ENCODE measurements at regions not wholly inside any gene's neighbourhood (a gene's known extent, or its start where the extent isn't known, plus 50 kb on each side); places are given as distances from the start of the nearest gene placed in this dataset.

- no peak for TF ChIP-seq CTCF (IDR thresholded peaks at IDR 0.05; ENCODE audit: unreplicated experiment)
- DNase-seq (ENCODE audit: low spot score, unreplicated experiment): no peak
- H3K27me3 Mint-ChIP-seq: no peaks in the 10 kb centered on the region
- H3K27ac Mint-ChIP-seq: peak overlapping the region; percentile 100
- H3K4me3 Mint-ChIP-seq (ENCODE audit: low read depth): peak overlapping the region; percentile 98
- H3K9me3 Mint-ChIP-seq (ENCODE audit: low read depth): no peaks in the 10 kb centered on the region
- peaks cover 21% of the 10 kb centered on the region for H3K4me1 Mint-ChIP-seq (ENCODE audit: low read depth)
- no peaks in the 10 kb centered on the region for H3K36me3 Mint-ChIP-seq (ENCODE audit: insufficient read depth)
Measured at GRCh38 chr6:26195376-26195923, 108.2 kb downstream of the HFE start.

DNA sequence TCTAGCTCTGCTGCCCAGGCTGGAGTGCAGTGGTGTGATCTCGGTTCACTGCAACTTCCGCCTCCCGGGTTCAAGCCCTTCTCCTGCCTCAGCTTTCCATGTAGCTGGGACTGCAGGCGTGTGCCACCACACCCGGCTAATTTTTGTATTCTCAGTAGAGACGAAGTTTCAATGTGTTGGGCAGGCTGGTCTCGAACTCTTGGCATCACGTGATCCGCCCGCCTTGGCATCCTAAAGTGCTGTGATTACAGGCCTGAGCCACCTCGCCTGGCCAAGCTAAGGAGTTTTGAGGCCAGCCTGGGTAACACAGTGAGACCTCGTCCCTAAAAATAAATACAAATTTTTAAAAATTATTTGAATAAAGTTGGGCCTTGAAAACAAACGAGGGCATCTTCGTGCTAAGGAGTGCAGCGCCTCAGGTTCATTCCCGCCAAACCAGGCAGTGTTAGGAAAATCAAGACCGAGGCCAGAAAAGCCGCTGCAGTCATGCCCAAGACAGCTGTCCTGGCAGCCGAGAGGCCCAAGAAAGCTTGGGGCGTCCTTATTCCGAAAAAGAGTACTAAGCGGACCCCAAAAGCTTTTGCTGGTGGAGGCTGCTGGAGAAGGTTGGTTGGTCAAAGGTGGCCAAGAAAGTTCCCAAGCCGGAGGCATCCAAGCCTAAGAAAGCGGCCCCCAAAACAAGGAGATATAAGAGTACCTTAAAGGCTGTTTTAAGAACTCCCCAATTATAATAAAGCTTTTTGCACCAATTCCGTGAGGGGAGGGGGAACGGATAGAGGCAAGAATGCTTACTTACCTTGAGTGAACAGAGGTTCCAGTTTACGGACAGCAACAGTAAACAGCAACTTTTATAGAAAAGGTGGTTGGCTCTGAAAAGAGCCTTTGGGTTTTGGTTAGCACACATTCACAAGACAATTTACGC lies 109.0 kb downstream of the HFE start:
- no peak for TF ChIP-seq CTCF (IDR thresholded peaks at IDR 0.05; ENCODE audit: unreplicated experiment)
- Mint-ChIP-seq H3K4me1 (ENCODE audit: low read depth) (peaks cover 23% of the 10 kb centered on the region), H3K4me3 (ENCODE audit: low read depth) (peak overlapping the region; percentile 98), H3K9me3 (ENCODE audit: low read depth) (no peaks in the 10 kb centered on the region), H3K36me3 (ENCODE audit: insufficient read depth) (no peaks in the 10 kb centered on the region), H3K27me3 (no peaks in the 10 kb centered on the region), H3K27ac (peak overlapping the region; percentile 100)
- no peak for DNase-seq (ENCODE audit: low spot score, unreplicated experiment)

- Mint-ChIP-seq H3K36me3 (ENCODE audit: insufficient read depth) (no peaks in the 10 kb centered on the region), H3K27me3 (no peaks in the 10 kb centered on the region), H3K4me3 (ENCODE audit: low read depth) (peak overlapping the region; percentile 98), H3K4me1 (ENCODE audit: low read depth) (peaks cover 26% of the 10 kb centered on the region), H3K9me3 (ENCODE audit: low read depth) (no peaks in the 10 kb centered on the region), H3K27ac (peak overlapping the region; percentile 100)
- DNase-seq (ENCODE audit: low spot score, unreplicated experiment): no peak
- TF ChIP-seq CTCF (IDR thresholded peaks at IDR 0.05; ENCODE audit: unreplicated experiment): no peak
Measured at GRCh38 chr6:26196846-26197635, 109.8 kb downstream of the HFE start.

GRCh38 chr6:26197636-26197932 lies 110.4 kb downstream of the HFE start:
- no peaks in the 10 kb centered on the region for H3K27me3 Mint-ChIP-seq
- H3K27ac Mint-ChIP-seq: peak overlapping the region; percentile 100
- H3K4me3 Mint-ChIP-seq (ENCODE audit: low read depth): peak overlapping the region; percentile 98
- TF ChIP-seq CTCF (IDR thresholded peaks at IDR 0.05; ENCODE audit: unreplicated experiment): no peak
- H3K36me3 Mint-ChIP-seq (ENCODE audit: insufficient read depth): no peaks in the 10 kb centered on the region
- H3K9me3 Mint-ChIP-seq (ENCODE audit: low read depth): no peaks in the 10 kb centered on the region
- no peak for DNase-seq (ENCODE audit: low spot score, unreplicated experiment)
- H3K4me1 Mint-ChIP-seq (ENCODE audit: low read depth): peaks cover 26% of the 10 kb centered on the region

Data from progenitor cell of endocrine pancreas (in vitro differentiated cells).